CD4-positive, alpha-beta T cell treated with Interferon gamma for 1 hour (primary cell): ENCODE measurements at regions not wholly inside any gene's neighbourhood (a gene's known extent, or its start where the extent isn't known, plus 50 kb on each side); places are given as distances from the start of the nearest gene placed in this dataset.
"Not testable (repeated sequence)": the region's sequence is repeated elsewhere in the genome, so short reads cannot be mapped to it uniquely, and the experiment has no call there.

Source experiments
- DNase-seq: peaks from one replicate; pipeline ENCODE4 v3.0.0-alpha.2; 2020

DNA sequence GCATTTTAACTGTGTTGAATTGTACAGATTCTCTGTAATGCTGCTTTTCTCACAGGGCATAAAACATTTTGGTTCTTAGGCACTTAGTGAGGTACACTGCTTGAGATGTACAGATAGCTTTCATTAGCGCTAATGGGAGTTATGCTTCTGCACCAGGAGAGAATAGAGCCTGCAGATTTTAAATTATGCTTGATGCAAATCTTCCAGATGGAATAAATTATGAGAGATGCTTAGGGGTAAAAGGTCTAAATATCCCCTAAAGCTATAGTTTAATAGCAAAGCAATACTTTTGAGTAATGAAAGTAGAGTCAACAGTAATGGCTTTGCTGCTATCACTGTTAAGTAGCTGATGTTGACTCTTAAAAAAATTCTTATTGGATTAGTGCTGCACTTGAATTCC is 248.9 kb downstream of the S1PR1 start:
- no peak for DNase-seq

DNA sequence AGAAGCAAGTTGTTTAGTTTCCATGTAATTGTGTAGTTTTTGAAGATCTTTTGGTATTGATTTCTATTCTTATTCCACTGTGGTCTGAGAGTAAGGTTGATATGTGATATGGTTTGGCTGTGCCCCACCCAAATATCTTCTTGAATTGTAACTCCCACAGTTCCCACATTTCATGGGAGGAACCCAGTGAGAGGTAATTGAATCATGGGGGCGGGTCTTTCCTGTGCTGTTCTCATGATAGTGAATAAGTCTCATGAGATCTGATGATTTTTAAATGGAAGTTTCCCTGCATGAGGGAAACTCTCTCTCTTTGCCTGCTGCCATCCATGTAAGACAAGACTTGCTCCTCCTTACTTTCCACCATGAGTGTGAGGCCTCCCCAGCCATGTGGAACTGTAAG is 255.3 kb downstream of the S1PR1 start:
- not testable (repeated sequence) for DNase-seq

DNA sequence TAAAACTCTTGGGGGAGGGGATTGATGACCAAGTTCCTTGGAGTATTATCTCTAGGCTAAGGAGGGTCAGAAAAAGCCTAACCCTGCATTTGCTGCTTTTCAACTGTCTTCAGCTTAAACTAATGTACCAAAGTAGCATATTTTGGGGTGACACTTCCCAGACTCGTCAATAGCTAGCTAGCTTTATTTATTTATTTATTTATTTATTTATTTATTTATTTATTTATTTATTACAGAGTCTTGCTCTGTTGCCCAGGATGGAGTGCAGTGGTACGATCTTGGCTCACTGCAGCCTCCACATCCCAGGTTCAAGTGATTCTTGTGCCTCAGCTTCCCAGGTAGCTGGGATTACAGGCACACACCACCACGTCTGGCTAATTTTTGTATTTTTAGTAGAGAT is 257.1 kb downstream of the S1PR1 start:
- DNase-seq = not testable (repeated sequence)

DNA sequence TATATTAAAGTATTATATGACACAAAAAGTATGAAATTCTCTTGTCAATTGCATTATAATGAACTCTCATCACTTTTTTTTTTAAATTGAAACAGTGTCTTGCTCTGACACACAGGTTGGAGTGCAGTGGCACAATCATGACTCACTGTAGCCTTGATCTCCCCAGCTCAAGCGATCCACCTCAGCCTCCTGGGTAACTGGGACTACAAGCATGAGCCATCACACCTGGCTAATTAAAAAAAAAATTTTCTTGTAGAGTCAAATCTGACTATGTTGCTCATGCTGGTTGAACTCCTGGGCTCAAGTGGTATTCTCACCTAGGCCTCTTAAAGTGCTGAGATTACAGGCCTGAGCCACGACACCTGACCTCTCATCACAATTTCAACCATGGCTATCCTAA is 259.3 kb downstream of the S1PR1 start:
- no peak for DNase-seq

DNA sequence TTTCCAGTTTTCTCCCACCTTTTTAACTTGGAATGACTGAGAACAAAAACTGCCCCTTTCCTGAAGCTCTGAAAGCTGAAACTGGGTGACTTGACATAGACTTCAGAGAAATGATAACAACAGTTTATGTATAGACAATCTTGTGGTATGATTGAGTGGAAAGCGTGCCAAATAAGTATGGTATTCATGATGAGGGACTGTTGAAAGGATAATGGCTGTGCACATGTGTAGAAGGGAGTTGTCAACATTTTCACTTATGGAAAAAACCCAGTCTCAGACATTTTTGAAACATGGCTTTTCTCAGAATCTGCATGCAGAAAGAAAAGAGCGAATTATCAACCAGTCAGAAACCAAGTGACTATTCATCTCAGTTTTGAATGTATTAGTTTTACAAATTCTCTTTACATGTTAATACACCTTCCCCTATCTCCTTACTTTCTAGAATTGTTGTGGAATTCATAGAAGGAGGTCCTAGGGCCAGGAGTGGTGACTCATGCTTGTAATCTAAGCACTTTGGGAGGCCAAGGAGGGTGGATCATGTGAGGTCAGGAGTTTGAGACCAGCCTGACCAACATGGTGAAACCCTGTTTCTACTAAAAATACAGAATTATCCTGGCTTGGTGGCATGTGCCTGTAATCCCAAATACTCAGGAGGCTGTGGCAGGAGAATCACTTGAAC is 261.2 kb downstream of the S1PR1 start:
- no peak for DNase-seq

DNA sequence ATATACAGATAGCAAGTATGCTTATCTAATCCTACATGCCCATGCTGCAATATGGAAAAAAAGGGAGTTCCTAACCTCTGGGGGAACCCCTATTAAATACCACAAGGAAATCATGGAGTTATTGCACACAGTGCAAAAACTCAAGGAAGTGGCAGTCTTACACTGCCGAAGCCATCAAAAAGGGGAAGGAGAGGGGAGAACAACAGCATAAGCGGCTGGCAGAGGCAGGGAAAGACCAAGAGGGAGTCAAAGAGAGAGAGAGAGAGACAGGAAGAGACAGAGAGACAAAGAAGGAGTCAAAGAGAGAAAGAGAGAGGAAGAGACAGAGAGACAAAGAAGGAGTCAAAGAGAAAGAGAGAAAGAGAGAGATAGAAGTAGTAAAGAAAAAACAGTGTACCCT is 267.3 kb downstream of the S1PR1 start:
- DNase-seq = not testable (repeated sequence)

DNA sequence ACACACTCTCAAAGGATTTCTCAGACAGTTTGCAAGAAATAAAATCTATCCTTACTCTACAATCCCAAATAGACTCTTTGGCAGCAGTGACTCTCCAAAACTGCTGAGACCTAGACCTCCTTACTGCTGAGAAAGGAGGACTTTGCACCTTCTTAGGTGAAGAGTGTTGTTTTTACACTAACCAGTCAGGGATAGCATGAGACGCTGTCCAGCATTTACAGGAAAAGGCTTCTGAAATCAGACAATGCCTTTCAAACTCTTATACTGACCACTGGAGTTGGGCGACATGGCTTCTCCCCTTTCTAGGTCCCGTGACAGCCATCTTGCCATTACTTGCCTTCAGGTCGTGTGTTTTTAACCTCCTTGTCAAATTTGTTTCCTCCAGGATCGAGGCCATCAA is 268.4 kb downstream of the S1PR1 start:
- DNase-seq = not testable (repeated sequence)

DNA sequence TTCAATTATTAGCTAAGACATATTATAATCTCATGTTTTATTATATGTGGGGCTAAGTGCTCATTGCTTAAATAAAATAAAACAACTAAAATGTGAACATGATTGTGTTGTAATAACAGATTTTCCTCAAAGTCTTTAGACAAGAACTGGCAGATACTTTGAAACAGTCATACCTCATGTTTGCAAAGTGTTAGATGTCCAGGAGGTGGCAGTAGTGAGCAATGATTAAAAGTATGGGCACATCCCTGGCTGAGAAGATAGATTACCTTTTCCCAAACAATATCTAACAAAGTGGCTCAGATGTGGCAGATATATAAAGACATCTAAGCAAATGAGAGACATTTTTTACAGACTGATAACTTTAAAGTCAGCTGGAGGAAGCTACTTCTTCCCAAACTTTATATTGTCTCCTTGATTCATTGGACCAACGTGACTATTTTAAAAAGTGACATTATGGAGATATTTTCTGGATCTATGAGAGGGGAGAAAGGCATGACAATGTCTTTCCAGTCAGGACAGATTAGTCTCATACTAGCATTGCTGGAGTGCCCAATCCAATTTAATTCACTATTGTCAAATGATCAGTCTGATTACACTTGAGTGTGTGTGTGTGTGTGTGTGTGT is 269.8 kb downstream of the S1PR1 start:
- DNase-seq = no peak

DNA sequence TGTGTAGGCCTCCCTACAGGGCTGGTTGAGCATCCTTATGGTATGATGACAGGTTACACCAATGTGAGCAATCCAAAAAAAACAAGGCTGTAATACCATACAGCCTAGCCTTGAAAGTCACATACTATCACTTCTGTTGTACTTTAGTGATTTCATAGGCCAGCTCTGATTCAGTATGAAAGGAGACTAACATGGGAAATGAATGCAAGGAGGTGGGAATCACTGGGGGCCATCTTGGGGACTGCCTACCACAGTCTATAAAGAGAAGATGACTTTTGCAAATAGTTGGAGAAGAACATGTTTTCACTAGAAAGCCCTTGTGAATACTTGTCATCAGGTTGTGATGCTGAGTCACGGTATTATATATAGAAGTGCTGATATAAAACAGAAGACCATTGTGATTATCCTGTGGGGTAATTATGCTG is 270.7 kb downstream of the S1PR1 start:
- no peak for DNase-seq

DNA sequence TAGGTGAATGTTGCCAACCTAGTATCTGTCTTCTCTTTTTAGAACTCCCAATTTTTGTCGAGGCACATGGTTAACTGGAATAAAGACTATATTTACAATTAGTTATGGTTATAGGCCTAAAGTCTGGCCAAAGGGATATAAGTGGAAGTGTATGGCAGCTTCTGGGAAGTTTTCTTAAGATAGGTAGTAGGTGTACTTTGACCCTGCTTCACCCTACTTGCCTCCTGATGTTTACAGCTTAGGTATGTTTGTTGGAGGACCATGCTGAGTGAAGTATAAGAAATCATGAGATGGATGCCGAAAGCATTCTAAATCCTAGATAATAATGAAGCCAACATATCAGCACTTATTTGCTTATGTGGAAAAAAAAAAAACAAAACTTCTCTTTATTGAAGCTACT is 272.1 kb downstream of the S1PR1 start:
- DNase-seq = no peak

DNA sequence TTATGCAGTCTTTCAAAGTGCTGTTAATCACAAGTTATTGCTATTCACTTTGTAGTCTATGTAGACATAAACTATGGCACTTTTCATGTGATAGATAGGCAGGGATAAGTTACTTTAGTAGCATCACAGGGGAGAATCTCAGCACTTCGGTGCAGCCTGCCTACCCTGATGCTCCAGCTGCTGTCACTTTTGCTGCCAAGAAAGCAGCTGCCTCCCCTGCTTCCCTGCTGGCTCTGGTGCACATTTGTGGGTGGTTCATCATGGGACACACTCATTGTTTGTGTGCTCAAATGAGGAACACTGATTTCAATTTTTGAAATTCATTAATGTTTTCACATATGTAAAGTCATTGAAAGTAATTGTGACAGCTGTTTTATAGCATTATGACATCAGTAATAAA is 272.6 kb downstream of the S1PR1 start:
- no peak for DNase-seq

DNA sequence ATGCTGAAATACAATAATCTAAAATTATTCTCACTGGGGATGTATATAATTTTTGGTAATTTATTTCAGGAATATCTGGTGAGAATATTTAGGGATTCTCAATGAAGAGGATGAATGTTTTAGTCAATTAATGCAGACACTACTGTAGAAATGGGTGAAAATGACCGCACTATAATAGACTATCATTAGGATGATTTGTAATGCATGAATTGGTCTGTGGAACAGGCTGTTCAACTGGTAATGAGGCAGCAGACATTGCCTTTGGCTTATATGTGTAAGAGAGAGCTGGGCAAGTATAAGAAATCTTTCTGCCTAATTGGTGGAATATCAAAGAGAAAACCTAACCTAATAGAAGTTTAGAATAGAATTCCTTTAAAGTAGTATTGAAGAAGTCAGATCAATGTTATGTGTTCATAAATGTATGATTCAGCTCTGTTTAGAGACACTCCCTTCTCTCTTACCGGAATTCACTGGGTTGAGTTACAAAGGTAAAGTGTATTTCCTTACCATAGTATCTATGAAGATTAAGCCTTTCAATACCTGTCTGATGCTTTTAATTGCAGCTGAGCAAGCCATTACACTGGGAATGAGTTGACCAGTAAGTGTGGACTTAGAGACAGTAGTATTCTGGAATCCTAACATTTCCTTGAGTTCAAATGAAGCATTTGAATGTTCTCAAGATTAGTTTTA is 274.5 kb downstream of the S1PR1 start:
- DNase-seq = no peak

DNA sequence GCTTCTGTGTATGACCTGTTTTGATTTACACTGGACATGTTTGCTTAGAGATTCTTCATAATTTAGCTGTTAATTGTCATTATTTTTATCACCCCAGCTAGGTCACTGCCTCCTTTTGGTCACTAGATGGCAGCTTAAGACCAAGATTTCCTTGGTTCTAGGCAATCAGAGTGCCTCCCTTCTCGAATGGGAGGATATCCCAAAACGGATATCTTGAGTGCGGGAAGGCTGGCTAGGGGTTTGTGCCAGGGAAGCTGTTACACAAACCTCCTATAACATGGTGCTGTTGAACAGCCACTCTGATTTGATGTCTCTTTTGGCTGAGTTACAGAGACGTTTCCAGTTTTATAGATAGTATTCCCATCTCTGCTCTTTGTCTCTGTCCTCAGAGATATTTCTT is 283.5 kb downstream of the S1PR1 start:
- DNase-seq = no peak

DNA sequence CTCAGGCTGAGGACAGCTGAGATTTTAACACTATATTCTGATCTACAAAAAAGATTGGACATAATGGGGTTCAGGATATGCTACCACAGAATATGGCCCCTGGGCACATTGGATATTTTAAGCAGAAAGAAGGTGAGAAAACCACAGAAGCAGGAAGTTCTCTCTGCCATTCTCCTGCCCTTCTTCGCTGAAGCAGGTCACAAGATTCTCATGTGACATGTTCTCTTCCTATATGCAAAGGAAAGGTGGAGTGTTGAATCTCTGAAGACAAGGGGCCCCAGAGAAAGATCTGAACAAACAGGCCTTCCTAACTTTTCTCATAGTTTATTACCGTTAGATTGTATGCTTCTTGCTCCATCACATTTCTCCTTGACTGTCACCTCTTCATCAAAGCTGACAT is 285.7 kb downstream of the S1PR1 start:
- no peak for DNase-seq

DNA sequence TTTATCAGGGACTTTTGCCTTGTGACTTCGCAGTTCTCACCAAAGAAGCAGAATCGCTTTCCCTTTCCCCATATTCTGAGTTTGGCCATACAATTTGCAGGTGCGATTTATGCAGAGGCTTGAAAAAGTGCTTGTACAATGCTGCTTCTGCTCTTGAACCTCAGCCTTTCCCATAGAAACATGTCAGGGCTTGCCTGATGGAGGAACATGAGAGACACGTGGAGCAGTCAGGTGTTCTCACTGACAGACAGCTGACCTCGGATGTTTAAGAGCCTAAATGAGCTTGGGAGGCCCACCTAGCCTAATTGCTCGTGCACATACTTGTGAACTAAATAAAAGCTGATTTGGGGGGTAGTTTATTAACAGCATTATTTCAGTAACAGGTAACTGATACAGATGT is 290.0 kb downstream of the S1PR1 start:
- no peak for DNase-seq

DNA sequence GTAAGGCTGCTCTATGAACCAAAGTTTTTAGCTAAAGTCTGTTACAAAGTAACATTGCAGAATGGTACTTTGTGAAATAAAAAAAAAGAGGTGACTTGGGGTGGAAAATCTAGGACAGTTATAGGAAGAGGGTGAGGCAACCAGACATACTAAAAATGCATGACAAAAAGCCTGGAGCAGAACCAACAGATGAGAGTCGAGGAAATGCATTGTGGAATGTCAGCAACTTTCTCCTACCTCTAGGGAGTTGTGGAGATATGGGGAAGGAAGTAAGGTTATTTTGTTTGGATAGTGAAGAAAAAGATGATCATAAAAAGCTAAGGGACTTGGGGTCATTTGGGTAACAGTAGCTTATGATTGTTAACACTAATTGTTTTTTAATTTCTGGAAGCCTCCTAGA is 295.6 kb downstream of the S1PR1 start:
- no peak for DNase-seq

DNA sequence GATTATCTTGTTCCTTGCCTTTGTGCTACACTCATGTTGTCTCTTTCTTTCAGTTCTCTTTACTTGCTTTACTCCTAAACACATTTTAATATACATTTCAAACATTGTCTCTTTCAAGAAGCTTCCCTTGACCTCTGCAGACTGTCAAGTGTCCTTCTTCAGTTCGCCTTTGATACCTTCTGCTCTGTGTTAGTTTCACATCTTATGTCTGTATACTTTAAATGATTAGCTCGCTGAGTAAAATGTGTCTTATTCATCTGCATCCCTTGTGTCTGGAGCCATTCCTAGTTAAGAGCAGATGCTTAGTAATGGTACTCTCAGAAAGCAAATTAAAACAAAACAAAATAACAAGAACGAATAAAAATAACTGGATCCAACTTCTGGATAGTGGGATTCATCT is 303.3 kb downstream of the S1PR1 start:
- no peak for DNase-seq

DNA sequence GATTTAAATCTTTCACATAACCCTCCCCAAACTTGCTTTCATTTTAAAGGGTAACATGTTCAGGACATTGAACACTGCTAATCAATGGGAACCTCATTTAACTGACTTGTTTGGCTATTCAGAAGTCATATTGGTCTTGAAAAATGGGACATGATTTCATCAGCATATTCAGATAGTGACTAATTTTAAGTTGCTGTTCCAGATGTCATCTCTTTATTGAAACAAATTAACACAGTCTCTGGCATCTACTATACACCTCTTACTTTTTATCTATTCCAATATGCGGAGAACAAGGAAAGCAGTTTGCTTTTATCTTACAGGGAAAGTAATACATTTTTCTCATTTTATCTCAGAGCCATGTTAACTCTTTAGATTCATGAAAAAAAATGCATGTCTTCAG is 310.1 kb downstream of the S1PR1 start:
- no peak for DNase-seq

DNA sequence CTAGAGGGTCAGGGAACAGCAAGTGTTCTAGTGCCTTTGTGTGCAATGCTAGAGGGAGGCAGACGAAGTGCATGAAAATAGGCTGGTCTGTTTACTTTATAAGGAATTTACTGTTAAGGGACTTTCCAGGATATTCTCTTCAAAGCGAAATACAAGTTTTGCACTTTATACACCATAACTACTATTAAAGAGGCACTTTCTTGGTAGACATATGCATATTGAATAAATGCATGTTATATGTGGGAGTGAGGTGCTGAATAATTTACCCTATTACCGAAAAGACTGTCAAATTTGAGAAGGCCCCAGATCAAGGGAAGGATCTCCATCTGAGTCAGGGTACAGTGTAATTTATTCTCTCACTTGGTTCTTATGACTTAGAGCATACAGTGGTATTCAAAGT is 310.5 kb downstream of the S1PR1 start:
- DNase-seq = no peak

DNA sequence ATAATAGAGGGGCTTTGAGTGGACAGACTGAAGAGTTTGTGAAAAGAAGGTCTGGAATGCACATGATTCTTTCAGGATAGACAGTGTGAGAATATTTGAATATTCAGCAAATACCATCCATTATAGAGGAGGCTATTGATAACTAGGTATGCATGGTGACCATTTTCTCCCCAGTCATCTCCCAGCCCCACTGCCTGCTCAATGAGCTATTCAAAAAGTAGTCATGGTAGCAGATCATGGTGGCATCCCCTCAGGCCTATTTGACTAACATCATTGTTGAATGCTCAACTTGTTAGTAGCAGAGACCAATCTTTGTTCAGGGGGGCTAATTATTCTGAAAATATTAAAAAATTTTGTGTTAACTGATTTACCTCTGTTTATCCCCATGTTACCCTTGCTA is 311.6 kb downstream of the S1PR1 start:
- DNase-seq = no peak

DNA sequence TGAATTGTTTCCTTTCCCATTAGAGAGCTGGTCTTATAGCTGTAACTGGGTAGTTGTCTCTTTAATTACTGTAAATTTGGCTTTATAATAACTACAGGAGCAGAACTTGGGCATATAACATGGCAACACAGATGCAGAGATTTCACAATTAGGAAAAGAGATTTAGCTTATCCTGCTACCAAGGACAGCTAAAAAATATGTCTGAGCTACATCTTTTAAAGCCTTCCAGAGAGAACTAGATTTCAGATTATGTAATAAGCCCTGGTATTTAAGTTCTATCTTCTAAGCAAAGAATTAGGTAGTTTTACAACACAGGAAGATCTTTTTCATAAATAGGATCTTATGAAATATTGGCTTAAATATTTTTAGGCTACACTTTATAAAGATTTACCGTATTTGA is 313.8 kb downstream of the S1PR1 start:
- DNase-seq = no peak

DNA sequence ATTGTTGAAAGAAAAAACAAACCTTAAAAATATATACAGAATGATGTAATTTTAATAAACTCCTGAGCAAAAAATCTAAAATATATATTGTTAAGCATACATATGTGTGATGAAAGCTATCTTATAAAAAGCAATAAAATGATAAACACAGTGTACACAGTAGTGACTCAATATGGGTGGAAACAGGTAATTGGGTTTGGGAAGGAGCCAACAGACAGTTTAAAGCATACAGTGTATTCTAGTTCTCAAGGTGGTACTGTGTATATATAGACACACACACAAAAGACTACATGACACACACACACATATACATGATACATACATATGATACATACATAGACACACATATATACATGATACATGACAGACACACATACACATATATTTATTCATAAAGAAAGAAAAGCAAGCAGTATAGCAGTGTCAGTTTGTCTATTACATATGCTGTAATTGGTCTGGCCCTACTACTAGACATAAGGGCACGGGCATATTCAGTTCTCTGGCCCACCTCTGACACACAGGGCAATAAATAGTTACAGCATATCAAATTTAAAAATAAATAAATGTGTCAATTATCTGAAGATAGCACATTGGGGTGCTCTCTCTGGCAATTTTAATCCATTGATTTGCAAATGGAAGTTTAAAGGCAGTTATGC is 330.2 kb downstream of the S1PR1 start:
- DNase-seq = no peak

DNA sequence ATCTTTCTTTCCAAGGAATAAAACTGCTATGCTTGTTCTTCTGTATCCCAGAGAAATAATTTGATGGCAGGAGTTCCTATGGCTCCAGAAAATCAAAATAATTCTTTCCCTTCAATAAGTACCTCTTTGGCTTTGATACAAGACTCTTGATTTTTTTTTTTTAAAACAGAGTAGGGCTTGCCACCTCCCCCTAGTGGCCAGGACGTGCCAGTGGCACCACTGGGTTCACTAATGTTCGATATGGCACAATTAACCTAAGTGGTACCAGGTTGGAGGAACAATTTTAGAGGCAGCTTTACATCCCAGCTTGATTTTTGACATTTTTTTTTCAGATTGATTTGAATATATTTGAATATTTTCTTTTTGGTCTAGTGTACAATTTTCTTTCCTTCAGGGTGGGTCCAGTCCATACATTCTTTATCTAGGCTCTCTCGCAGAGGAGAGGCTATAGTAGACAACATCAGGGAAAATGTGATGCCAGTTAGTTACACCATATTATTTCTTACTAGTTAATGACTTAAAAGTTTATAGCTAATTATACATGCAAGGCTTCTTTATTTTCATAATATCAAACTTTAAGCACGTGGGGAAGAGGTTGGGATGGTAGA is 330.9 kb downstream of the S1PR1 start:
- DNase-seq = peak; percentile 2

DNA sequence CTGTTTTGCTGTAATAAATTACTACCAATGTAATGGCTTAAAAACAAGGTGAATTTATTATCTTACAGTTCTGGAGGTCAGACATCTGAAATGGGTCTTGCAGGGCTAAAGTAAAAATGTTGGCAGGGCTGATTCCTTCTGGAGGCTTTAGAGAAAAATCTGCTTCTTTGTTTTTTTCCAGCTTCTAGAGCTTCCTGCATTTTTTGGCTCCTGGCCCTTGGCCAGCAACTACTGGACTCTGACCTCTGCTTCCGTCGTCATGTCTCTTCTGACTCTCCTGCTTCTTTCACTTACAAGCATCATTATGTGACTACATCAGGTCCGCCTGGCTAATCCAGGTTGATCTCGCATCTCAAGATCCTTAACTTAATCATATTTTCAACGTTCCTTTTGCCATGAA is 350.9 kb downstream of the S1PR1 start:
- no peak for DNase-seq
